ENCODE measurements at regions not wholly inside any gene's neighbourhood (a gene's known extent, or its start where the extent isn't known, plus 50 kb on each side); places are given as distances from the start of the nearest gene placed in this dataset.
"Not testable (repeated sequence)": the region's sequence is repeated elsewhere in the genome, so short reads cannot be mapped to it uniquely, and the experiment has no call there.

- no peak for DNase-seq
Measured at GRCh38 chr13:56561327-56561726, 579.4 kb upstream of the PRR20A start.

- DNase-seq: no peak
Measured at GRCh38 chr13:56563663-56564062, 577.1 kb upstream of the PRR20A start.

GRCh38 chr13:56586976-56587375 lies 553.7 kb upstream of the PRR20A start:
- DNase-seq: no peak

- DNase-seq: no peak
Measured at GRCh38 chr13:56615572-56615971, 525.1 kb upstream of the PRR20A start.

GRCh38 chr13:56622840-56623239 lies 517.9 kb upstream of the PRR20A start:
- DNase-seq: no peak

- DNase-seq: not testable (repeated sequence)
Measured at GRCh38 chr13:56628886-56629285, 511.8 kb upstream of the PRR20A start.

GRCh38 chr13:56631060-56631459 lies 509.7 kb upstream of the PRR20A start:
- not testable (repeated sequence) for DNase-seq

- DNase-seq: no peak
Measured at GRCh38 chr13:56653043-56653442, 487.7 kb upstream of the PRR20A start.

- no peak for DNase-seq
Measured at GRCh38 chr13:56659041-56659471, 481.7 kb upstream of the PRR20A start.

- DNase-seq: no peak
Measured at GRCh38 chr13:56670563-56670962, 470.2 kb upstream of the PRR20A start.

- DNase-seq: no peak
Measured at GRCh38 chr13:56681404-56681803, 459.3 kb upstream of the PRR20A start.

GRCh38 chr13:56687131-56687530 lies 453.6 kb upstream of the PRR20A start:
- DNase-seq: no peak

GRCh38 chr13:56697011-56697410 lies 443.7 kb upstream of the PRR20A start:
- no peak for DNase-seq

- DNase-seq: no peak
Measured at GRCh38 chr13:56700324-56700723, 440.4 kb upstream of the PRR20A start.

GRCh38 chr13:56706485-56706884 lies 434.2 kb upstream of the PRR20A start:
- DNase-seq: no peak

GRCh38 chr13:56713656-56714055 lies 427.1 kb upstream of the PRR20A start:
- DNase-seq: no peak

GRCh38 chr13:56718791-56719190 lies 421.9 kb upstream of the PRR20A start:
- no peak for DNase-seq

- DNase-seq: no peak
Measured at GRCh38 chr13:56720841-56721240, 419.9 kb upstream of the PRR20A start.

- DNase-seq: no peak
Measured at GRCh38 chr13:56735537-56735942, 405.2 kb upstream of the PRR20A start.

- no peak for DNase-seq
Measured at GRCh38 chr13:56736966-56737365, 403.8 kb upstream of the PRR20A start.

- DNase-seq: no peak
Measured at GRCh38 chr13:56752636-56753035, 388.1 kb upstream of the PRR20A start.

- no peak for DNase-seq
Measured at GRCh38 chr13:56755181-56755935, 385.4 kb upstream of the PRR20A start.

GRCh38 chr13:56763333-56763732 lies 377.4 kb upstream of the PRR20A start:
- not testable (repeated sequence) for DNase-seq

- no peak for DNase-seq
Measured at GRCh38 chr13:56773148-56773547, 367.6 kb upstream of the PRR20A start.

- no peak for DNase-seq
Measured at GRCh38 chr13:56789527-56789926, 351.2 kb upstream of the PRR20A start.
